IMR-90 (cell line): ENCODE measurements at regions not wholly inside any gene's neighbourhood (a gene's known extent, or its start where the extent isn't known, plus 50 kb on each side); places are given as distances from the start of the nearest gene placed in this dataset.

Source experiments
- ATAC-seq: fragments of 200-7000 bp; cut with Tn5 transposase; 2 replicates; pipeline ENCODE4 v1.9.1; 2020; ENCODE audit warnings: low read depth, mild to moderate bottlenecking, moderate library complexity
- BruUV-seq: library from RNA; stranded (reverse); fragments of 400-500 nt; replicated peaks from 2 replicates; lab custom pipeline; 2021; lab: Mats Ljungman, UMichigan
- CTCF ChIA-PET: fragments of 300-600 bp; formaldehyde crosslinking; extraction: SDS; loops from one replicate; lab custom pipeline; 2021; ENCODE audit warnings: antibody characterized with exemption; lab: Yijun Ruan, JAX
- POLR2A ChIA-PET: fragments of 300-600 bp; sonication (Branson Sonifier 250); formaldehyde crosslinking; loops from one replicate; lab custom pipeline; 2022; ENCODE audit warnings: antibody characterized with exemption; ENCODE audit not compliant: unreplicated experiment; lab: Charles Lee
- DNase-seq: peaks from one replicate; pipeline ENCODE4 v3.0.0; 2013
- H2AFZ ChIP-seq: replicated peaks from 2 replicates; pipeline ENCODE3; 2013; ENCODE audit warnings: low read length, mild to moderate bottlenecking; ENCODE audit not compliant: poor library complexity
- H2AK5ac ChIP-seq: 2 replicates; pipeline ENCODE4 v1.6.1; 2013; ENCODE audit warnings: low read depth, low read length, inconsistent platforms
- H2AK9ac ChIP-seq: replicated peaks from 2 replicates; pipeline ENCODE3; 2013; ENCODE audit warnings: mild to moderate bottlenecking, low read depth, low read length, moderate library complexity; ENCODE audit not compliant: poor library complexity
- H2BK120ac ChIP-seq: 2 replicates; pipeline ENCODE4 v1.6.1; 2013; ENCODE audit warnings: low read depth, low read length, inconsistent platforms
- H2BK15ac ChIP-seq: 3 replicates; pipeline ENCODE4 v1.6.1; 2013; ENCODE audit warnings: low read depth, low read length, inconsistent platforms
- H2BK20ac ChIP-seq: 2 replicates; pipeline ENCODE4 v1.6.1; 2013; ENCODE audit warnings: low read depth, mild to moderate bottlenecking, inconsistent platforms, low read length, moderate library complexity
- H2BK5ac ChIP-seq: 2 replicates; pipeline ENCODE4 v1.6.1; 2013; ENCODE audit warnings: mild to moderate bottlenecking, low read depth, low read length, inconsistent platforms; ENCODE audit not compliant: poor library complexity, severe bottlenecking
- H3K14ac ChIP-seq: replicated peaks from 2 replicates; pipeline ENCODE4 v1.6.1; 2013; ENCODE audit warnings: low read depth, low read length, inconsistent platforms
- H3K18ac ChIP-seq: 2 replicates; pipeline ENCODE4 v1.6.1; 2013; ENCODE audit warnings: low read depth, low read length, control low read depth
- H3K23ac ChIP-seq: 2 replicates; pipeline ENCODE4 v1.6.1; 2013; ENCODE audit warnings: low read depth, low read length, inconsistent platforms
- H3K27ac ChIP-seq: 2 replicates; pipeline ENCODE4 v1.5.1; 2013; ENCODE audit warnings: mild to moderate bottlenecking, control low read depth, low read length; ENCODE audit not compliant: insufficient read depth
- H3K27me3 ChIP-seq: 2 replicates; pipeline ENCODE4 v1.6.1; 2013; ENCODE audit warnings: low read length; ENCODE audit not compliant: control insufficient read depth, insufficient read depth
- H3K36me3 ChIP-seq: 2 replicates; pipeline ENCODE4 v1.6.1; 2013; ENCODE audit warnings: low read length, mixed read lengths; ENCODE audit not compliant: control insufficient read depth, insufficient read depth
- H3K4ac ChIP-seq: 2 replicates; pipeline ENCODE4 v1.6.1; 2013; ENCODE audit warnings: low read depth, low read length, inconsistent platforms
- H3K4me1 ChIP-seq: 2 replicates; pipeline ENCODE4 v1.6.1; 2013; ENCODE audit warnings: low read length, mixed read lengths; ENCODE audit not compliant: control insufficient read depth, insufficient read depth
- H3K4me2 ChIP-seq: 2 replicates; pipeline ENCODE4 v1.6.1; 2013; ENCODE audit warnings: low read depth, mild to moderate bottlenecking, control low read depth, low read length, moderate library complexity
- H3K4me3 ChIP-seq: 2 replicates; pipeline ENCODE4 v1.5.1; 2013; ENCODE audit warnings: low read depth, mild to moderate bottlenecking, control low read depth, low read length, moderate library complexity; ENCODE audit not compliant: insufficient read depth
- H3K56ac ChIP-seq: 2 replicates; pipeline ENCODE4 v1.6.1; 2013; ENCODE audit warnings: low read length, inconsistent platforms; ENCODE audit not compliant: insufficient read depth; ENCODE audit errors: extremely low read depth
- H3K79me1 ChIP-seq, 2 experiments: 2 replicates each; pipeline ENCODE4 v1.6.1; 2013; ENCODE audit warnings: low read length in 2 of 2, inconsistent platforms in 1 of 2, low read depth in 1 of 2
- H3K9ac ChIP-seq: 2 replicates; pipeline ENCODE4 v1.6.1; 2013; ENCODE audit warnings: low read depth, low read length, control low read depth
- H3K9me1 ChIP-seq: 2 replicates; pipeline ENCODE4 v1.6.1; 2013; ENCODE audit warnings: low read length, inconsistent platforms; ENCODE audit not compliant: insufficient read depth
- H3K9me3 ChIP-seq: 2 replicates; pipeline ENCODE4 v1.6.1; 2013; ENCODE audit warnings: low read length; ENCODE audit not compliant: control insufficient read depth, insufficient read depth
- H4K20me1 ChIP-seq: 2 replicates; pipeline ENCODE4 v1.6.1; 2013; ENCODE audit warnings: low read length, inconsistent platforms; ENCODE audit not compliant: insufficient read depth
- H4K5ac ChIP-seq: 2 replicates; pipeline ENCODE4 v1.6.1; 2013; ENCODE audit warnings: mild to moderate bottlenecking, low read depth, low read length, control low read depth
- H4K8ac ChIP-seq, 2 experiments: 2 replicates each; pipeline ENCODE4 v1.6.1; 2013; ENCODE audit warnings: low read depth in 2 of 2, low read length in 2 of 2, control low read depth in 1 of 2, inconsistent platforms in 1 of 2
- H4K91ac ChIP-seq: 2 replicates; pipeline ENCODE4 v1.6.1; 2013; ENCODE audit warnings: low read depth, low read length, inconsistent platforms; ENCODE audit not compliant: insufficient read depth
- NFE2L2 ChIP-seq: fragments of 150-350 bp; IDR thresholded peaks from 2 replicates; pipeline ENCODE4 v1.6.1; 2016; ENCODE audit warnings: low read depth, mild to moderate bottlenecking, low read length
- WGBS, 2 experiments: methylation state at CpG; one replicate each; pipeline versions ENCODE4 v1.1.5 to v1.1.7; 2013; ENCODE audit warnings: missing lambda C conversion rate in 2 of 2; ENCODE audit not compliant: insufficient read length in 1 of 2; ENCODE audit errors: extremely low coverage in 2 of 2; 5-methylcytosine and 5-hydroxymethylcytosine counted together
- dilution Hi-C: fragments of 300-500 bp; cut with HindIII; formaldehyde crosslinking; loops from one replicate; pipeline ENCODE4 v1.14.3; 2018; ENCODE audit warnings: low sequenced_read_pairs; ENCODE audit not compliant: unreplicated experiment
- in situ Hi-C: fragments of 300-500 bp; cut with MboI; formaldehyde crosslinking; loops from 3 replicates; pipeline ENCODE4 v1.14.3; 2019; ENCODE audit warnings: low sequenced_read_pairs, inconsistent platforms, mixed read lengths
- intact Hi-C: fragments of 100-400 bp; cut with micrococcal nuclease; formaldehyde crosslinking; loops from 2 replicates; pipeline ENCODE4 v1.10.0; 2022

DNA sequence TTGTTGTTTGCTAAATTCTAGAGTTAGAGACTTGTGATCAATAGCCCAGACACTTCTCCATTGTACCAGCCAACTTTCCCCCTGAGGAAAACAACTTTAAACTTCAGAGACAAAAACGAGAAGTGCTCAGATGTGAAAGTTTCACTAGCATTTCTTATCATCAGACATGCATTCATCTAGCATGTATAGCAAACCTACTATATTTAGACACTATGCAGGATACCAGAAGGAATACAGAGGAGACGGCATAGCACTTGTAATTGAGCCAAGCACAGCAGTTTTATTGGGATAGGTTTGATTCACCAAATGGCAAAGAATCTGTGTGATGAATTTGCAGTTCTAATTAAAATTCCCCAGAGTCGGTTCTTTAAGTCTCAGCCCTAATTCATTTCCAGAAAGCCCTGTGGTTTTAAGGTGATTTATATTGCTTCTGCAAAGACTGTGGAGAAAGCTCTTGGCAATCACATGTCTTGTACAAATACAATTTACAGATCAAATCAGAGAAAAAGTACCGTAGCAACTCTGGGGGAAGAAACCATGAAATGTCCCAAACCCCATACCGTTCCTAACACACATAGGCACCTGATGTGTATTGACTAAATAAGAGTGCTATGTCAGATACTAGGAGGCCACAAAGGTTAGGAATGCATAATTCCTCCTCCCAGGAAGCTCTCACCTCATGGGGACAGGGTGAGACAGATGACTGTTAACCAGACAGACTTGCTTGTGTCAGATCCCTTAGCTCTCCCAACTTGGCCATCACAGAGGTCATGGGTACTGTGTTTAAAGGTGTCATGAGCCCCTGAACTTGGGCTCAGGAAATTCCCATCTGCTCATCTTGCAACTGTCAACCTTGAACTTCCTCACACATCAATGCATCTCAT, 69.6 kb upstream of the KRAS start:
- Histone ChIP-seq H3K9ac (no peak overlapping the region), H3K79me1 (no peaks in the 10 kb centered on the region), H4K5ac (no peak overlapping the region), H3K4ac (no peak overlapping the region), H3K9me3 (no peaks in the 10 kb centered on the region), H2AK9ac (no peak overlapping the region), H4K8ac (no peak overlapping the region), H2BK15ac (no peak overlapping the region), H3K14ac (no peak overlapping the region), H3K36me3 (no peaks in the 10 kb centered on the region), H3K9me1 (no peaks in the 10 kb centered on the region), H3K27me3 (no peaks in the 10 kb centered on the region), H4K20me1 (no peaks in the 10 kb centered on the region), H3K27ac (no peak overlapping the region), H3K4me3 (no peak overlapping the region), H2BK120ac (no peak overlapping the region), H3K18ac (no peak overlapping the region), H4K91ac (no peak overlapping the region), H2BK20ac (no peak overlapping the region), H3K4me2 (no peak overlapping the region), H2BK5ac (no peak overlapping the region), H3K4me1 (peaks cover 3% of the 10 kb centered on the region; the same call in 1 of the 2 replicates), H3K23ac (no peak overlapping the region), H3K56ac (no peak overlapping the region), H2AFZ (no peak overlapping the region), H2AK5ac (no peak overlapping the region)
- in situ Hi-C loops = no loop called here
- DNase-seq (no peak), ATAC-seq (no peak)
- TF ChIP-seq NFE2L2 = no peak
- POLR2A ChIA-PET = interaction anchor here (0.6 kb wide), 1 partner anchor 871 kb away, joined by 15 read pairs; no protein-coding TSS in a partner anchor
- CTCF ChIA-PET = interaction anchor here (0.6 kb wide), 1 partner anchor 40 kb away, joined by 3 read pairs; no protein-coding TSS in a partner anchor
- BruUV-seq = no TSS peak
- no CpG with 5 or more reads among the region's 5 CpGs for WGBS, 2 experiments
- dilution Hi-C loops = no loop called here
- intact Hi-C loops = no loop called here
